ENCODE measurements at regions not wholly inside any gene's neighbourhood (a gene's known extent, or its start where the extent isn't known, plus 50 kb on each side); places are given as distances from the start of the nearest gene placed in this dataset.

DNA sequence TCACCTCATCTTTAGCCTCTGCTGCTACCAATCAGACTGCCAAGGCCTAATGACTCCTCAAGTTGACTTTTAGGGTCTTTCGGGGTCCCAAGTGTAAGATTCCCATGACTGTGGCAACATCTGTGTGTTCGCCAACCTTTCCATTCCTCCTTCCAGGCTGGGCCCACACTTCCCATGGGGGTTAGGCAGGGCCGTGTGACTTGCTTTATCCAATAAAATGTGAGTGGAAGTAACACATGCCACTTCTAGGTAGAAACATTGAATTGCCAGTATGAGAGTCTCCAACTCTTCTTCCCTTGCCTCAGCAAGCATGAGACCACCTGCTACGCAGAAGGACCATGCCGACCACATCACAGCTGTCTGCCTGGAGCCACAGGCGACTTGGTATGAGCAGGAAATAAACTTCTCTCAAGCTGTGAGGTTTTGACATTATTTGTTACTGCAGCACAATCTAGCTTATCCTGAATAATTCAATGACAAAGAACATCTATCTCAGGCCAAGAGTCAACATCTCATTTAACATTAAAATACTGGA lies 190.4 kb upstream of the IER5L start:
- TF ChIP-seq, protein P1, sequence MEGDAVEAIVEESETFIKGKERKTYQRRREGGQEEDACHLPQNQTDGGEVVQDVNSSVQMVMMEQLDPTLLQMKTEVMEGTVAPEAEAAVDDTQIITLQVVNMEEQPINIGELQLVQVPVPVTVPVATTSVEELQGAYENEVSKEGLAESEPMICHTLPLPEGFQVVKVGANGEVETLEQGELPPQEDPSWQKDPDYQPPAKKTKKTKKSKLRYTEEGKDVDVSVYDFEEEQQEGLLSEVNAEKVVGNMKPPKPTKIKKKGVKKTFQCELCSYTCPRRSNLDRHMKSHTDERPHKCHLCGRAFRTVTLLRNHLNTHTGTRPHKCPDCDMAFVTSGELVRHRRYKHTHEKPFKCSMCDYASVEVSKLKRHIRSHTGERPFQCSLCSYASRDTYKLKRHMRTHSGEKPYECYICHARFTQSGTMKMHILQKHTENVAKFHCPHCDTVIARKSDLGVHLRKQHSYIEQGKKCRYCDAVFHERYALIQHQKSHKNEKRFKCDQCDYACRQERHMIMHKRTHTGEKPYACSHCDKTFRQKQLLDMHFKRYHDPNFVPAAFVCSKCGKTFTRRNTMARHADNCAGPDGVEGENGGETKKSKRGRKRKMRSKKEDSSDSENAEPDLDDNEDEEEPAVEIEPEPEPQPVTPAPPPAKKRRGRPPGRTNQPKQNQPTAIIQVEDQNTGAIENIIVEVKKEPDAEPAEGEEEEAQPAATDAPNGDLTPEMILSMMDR (IDR thresholded peaks at IDR 0.05; ENCODE audit: low read depth, low read length, poor library complexity, severe bottlenecking): no peak
- TF ChIP-seq EZH2phosphoT487 (IDR thresholded peaks at IDR 0.05; ENCODE audit: borderline replicate concordance, low read length): no peak

Measured in DOHH2 (cell line).